H9 (cell line): ENCODE measurements at regions not wholly inside any gene's neighbourhood (a gene's known extent, or its start where the extent isn't known, plus 50 kb on each side); places are given as distances from the start of the nearest gene placed in this dataset.

Experiments
- DNase-seq: peaks from one replicate; pipeline ENCODE4 v3.0.0-alpha.2; 2017
- H2AFZ ChIP-seq: one replicate; pipeline ENCODE4 v1.6.1; 2013; ENCODE audit warnings: mild to moderate bottlenecking, low read length, control low read depth, moderate library complexity
- H2AK5ac ChIP-seq: 2 replicates; pipeline ENCODE4 v1.6.1; 2013; ENCODE audit warnings: low read length, control low read depth, mixed read lengths; ENCODE audit not compliant: insufficient read length
- H2BK120ac ChIP-seq: one replicate; pipeline ENCODE4 v1.6.1; 2013; ENCODE audit warnings: low read depth, mild to moderate bottlenecking, low read length, control low read depth, inconsistent platforms; ENCODE audit not compliant: poor library complexity, severe bottlenecking
- H2BK12ac ChIP-seq: 2 replicates; pipeline ENCODE4 v1.6.1; 2013; ENCODE audit warnings: low read length, control low read depth, mixed read lengths, low read depth; ENCODE audit not compliant: insufficient read length
- H2BK15ac ChIP-seq: 2 replicates; pipeline ENCODE4 v1.6.1; 2013; ENCODE audit warnings: low read depth, low read length, control low read depth
- H2BK20ac ChIP-seq: one replicate; pipeline ENCODE4 v1.6.1; 2013; ENCODE audit warnings: low read depth, mild to moderate bottlenecking, low read length, control low read depth, inconsistent platforms; ENCODE audit not compliant: poor library complexity, severe bottlenecking
- H2BK5ac ChIP-seq: 2 replicates; pipeline ENCODE4 v1.6.1; 2013; ENCODE audit warnings: low read length, control low read depth, mixed read lengths; ENCODE audit not compliant: insufficient read length
- H3K14ac ChIP-seq: 2 replicates; pipeline ENCODE4 v1.6.1; 2013; ENCODE audit warnings: low read length, control low read depth; ENCODE audit not compliant: insufficient read depth
- H3K18ac ChIP-seq: 2 replicates; pipeline ENCODE4 v1.6.1; 2013; ENCODE audit warnings: low read depth, mild to moderate bottlenecking, mixed read lengths, low read length, control low read depth; ENCODE audit not compliant: insufficient read length
- H3K23ac ChIP-seq: 2 replicates; pipeline ENCODE4 v1.6.1; 2013; ENCODE audit warnings: low read length, control low read depth, mixed read lengths, low read depth; ENCODE audit not compliant: insufficient read length
- H3K23me2 ChIP-seq: 2 replicates; pipeline ENCODE4 v1.6.1; 2013; ENCODE audit warnings: low read depth, mild to moderate bottlenecking, mixed read lengths, low read length, control low read depth; ENCODE audit not compliant: insufficient read length, poor library complexity, severe bottlenecking
- H3K27ac ChIP-seq: 2 replicates; pipeline ENCODE4 v1.5.1; 2013; ENCODE audit warnings: low read length, control low read depth, mixed read lengths, low read depth; ENCODE audit not compliant: insufficient read length
- H3K27me3 ChIP-seq: 2 replicates; pipeline ENCODE4 v1.6.1; 2013; ENCODE audit warnings: low read length, control low read depth, inconsistent platforms; ENCODE audit not compliant: insufficient read depth
- H3K4ac ChIP-seq: 2 replicates; pipeline ENCODE4 v1.6.1; 2013; ENCODE audit warnings: low read depth, mild to moderate bottlenecking, control low read depth, inconsistent platforms, low read length, moderate library complexity
- H3K4me1 ChIP-seq: 2 replicates; pipeline ENCODE4 v1.6.1; 2013; ENCODE audit warnings: low read length, control low read depth, inconsistent platforms; ENCODE audit not compliant: insufficient read depth
- H3K4me2 ChIP-seq: 2 replicates; pipeline ENCODE4 v1.6.1; 2013; ENCODE audit warnings: low read length, control low read depth, mixed read lengths; ENCODE audit not compliant: insufficient read length, insufficient read depth
- H3K56ac ChIP-seq: 2 replicates; pipeline ENCODE4 v1.6.1; 2013; ENCODE audit warnings: low read depth, mild to moderate bottlenecking, mixed read lengths, low read length, control low read depth; ENCODE audit not compliant: insufficient read length
- H3K79me1 ChIP-seq: 2 replicates; pipeline ENCODE4 v1.6.1; 2013; ENCODE audit warnings: low read depth, mild to moderate bottlenecking, moderate library complexity, low read length, control low read depth, inconsistent platforms; ENCODE audit not compliant: insufficient read depth, poor library complexity, severe bottlenecking
- H3K79me2 ChIP-seq: 2 replicates; pipeline ENCODE4 v1.6.1; 2013; ENCODE audit warnings: low read length, control low read depth, inconsistent platforms; ENCODE audit not compliant: insufficient read depth
- H3K9ac ChIP-seq: 2 replicates; pipeline ENCODE4 v1.6.1; 2013; ENCODE audit warnings: low read length, control low read depth, mixed read lengths; ENCODE audit not compliant: insufficient read length; ENCODE audit errors: extremely low read depth
- H3K9me3 ChIP-seq: one replicate; pipeline ENCODE4 v1.6.1; 2013; ENCODE audit warnings: low read depth, low read length, inconsistent platforms; ENCODE audit not compliant: control insufficient read depth
- H3T11ph ChIP-seq: one replicate; pipeline ENCODE4 v1.6.1; 2013; ENCODE audit warnings: mild to moderate bottlenecking, low read length, control low read depth, inconsistent platforms
- H4K20me1 ChIP-seq: one replicate; pipeline ENCODE4 v1.6.1; 2013; ENCODE audit not compliant: control insufficient read depth, insufficient read length, insufficient read depth
- H4K5ac ChIP-seq: 2 replicates; pipeline ENCODE4 v1.6.1; 2013; ENCODE audit warnings: low read depth, mild to moderate bottlenecking, mixed read lengths, low read length, control low read depth; ENCODE audit not compliant: insufficient read length
- H4K8ac ChIP-seq: replicated peaks from 2 replicates; pipeline ENCODE4 v1.6.1; 2013; ENCODE audit warnings: low read length, control low read depth, mixed read lengths, low read depth; ENCODE audit not compliant: insufficient read length
- H4K91ac ChIP-seq: 2 replicates; pipeline ENCODE4 v1.6.1; 2013; ENCODE audit warnings: low read depth, mild to moderate bottlenecking, moderate library complexity, mixed read lengths, low read length, control low read depth; ENCODE audit not compliant: insufficient read length
- H3K27ac Mint-ChIP-seq, 3 experiments: 2 replicates in 2 of 3; 3 replicates in 1 of 3; pipeline ENCODE4 v1.8.0; 2020 to 2021; ENCODE audit warnings: mixed read lengths in 3 of 3, mild to moderate bottlenecking in 1 of 3, moderate library complexity in 1 of 3
- H3K27me3 Mint-ChIP-seq: 2 replicates; pipeline ENCODE4 v1.8.0; 2021; ENCODE audit warnings: low read depth, mild to moderate bottlenecking, moderate library complexity, mixed read lengths
- H3K36me3 Mint-ChIP-seq, 3 experiments: 2 replicates in 2 of 3; 3 replicates in 1 of 3; pipeline ENCODE4 v1.8.0; 2020 to 2021; ENCODE audit warnings: low read depth in 3 of 3, mixed read lengths in 3 of 3; ENCODE audit not compliant: insufficient read depth in 1 of 3
- H3K4me1 Mint-ChIP-seq, 2 experiments: 2 replicates each; pipeline ENCODE4 v1.8.0; 2020; ENCODE audit warnings: mixed read lengths in 2 of 2
- H3K4me3 Mint-ChIP-seq, 2 experiments: 2 replicates in 1 of 2; 3 replicates in 1 of 2; pipeline ENCODE4 v1.8.0; 2020 to 2021; ENCODE audit warnings: mild to moderate bottlenecking in 2 of 2, mixed read lengths in 2 of 2, moderate library complexity in 1 of 2
- H3K9me3 Mint-ChIP-seq, 2 experiments: 2 replicates in 1 of 2; 3 replicates in 1 of 2; pipeline ENCODE4 v1.8.0; 2020; ENCODE audit warnings: mild to moderate bottlenecking in 2 of 2, mixed read lengths in 2 of 2, moderate library complexity in 1 of 2
- WGBS: extraction: QIAGEN DNeasy Blood & Tissue Kit; methylation state at CpG from one replicate; pipeline ENCODE4 v1.1.7; 2013; ENCODE audit warnings: missing lambda C conversion rate, low lambda C conversion rate, mixed read lengths; ENCODE audit not compliant: insufficient read length; ENCODE audit errors: extremely low coverage; 5-methylcytosine and 5-hydroxymethylcytosine counted together
- TF ChIP-seq, protein P1 (sequence below): fragments of 200-600 bp; sonication (generic); conservative IDR thresholded peaks from 3 replicates; pipeline ENCODE4 v1.8.0; 2021; ENCODE audit warnings: antibody characterized with exemption, mild to moderate bottlenecking

DNA sequence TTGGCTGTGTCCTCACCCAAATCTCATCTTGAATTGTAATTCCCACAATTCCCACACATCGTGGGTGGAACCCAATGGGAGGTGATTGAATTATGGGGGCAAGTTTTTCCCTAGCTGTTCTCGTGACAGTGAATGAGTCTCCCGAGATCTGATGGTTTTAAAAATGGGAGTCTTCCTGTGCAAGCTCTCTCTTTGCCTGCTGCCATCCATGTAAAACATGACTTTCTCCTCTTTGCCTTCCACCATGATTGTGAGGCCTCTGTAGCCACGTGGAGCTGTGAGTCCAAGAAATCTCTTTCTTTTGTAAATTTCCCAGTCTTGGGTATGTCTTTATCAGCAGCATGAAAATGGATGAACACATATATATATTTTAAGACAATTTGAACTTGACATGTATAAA, 285.4 kb downstream of the BAMBI start:
- H2AFZ ChIP-seq, result no peak overlapping the region
- Mint-ChIP-seq H3K9me3 (peaks cover 2 to 9% of the 10 kb centered on the region in 2 experiments; a peak in 2 of 5 replicates), H3K27me3 (no peaks in the 10 kb centered on the region), H3K36me3 (peaks cover 0 to 10% (median 3%) of the 10 kb centered on the region in 3 experiments; a peak in 3 of 7 replicates), H3K27ac (no peak overlapping the region), H3K4me3 (no peak overlapping the region), H3K4me1 (peaks cover 5 to 9% of the 10 kb centered on the region in 2 experiments)
- no peaks in the 10 kb centered on the region for H3K9me3 ChIP-seq
- H3K14ac ChIP-seq, result no peak overlapping the region
- H3K4me1 ChIP-seq, result no peaks in the 10 kb centered on the region
- H3K27me3 ChIP-seq, result no peaks in the 10 kb centered on the region
- H3K79me2 ChIP-seq, result no peaks in the 10 kb centered on the region
- no peak overlapping the region for H3T11ph ChIP-seq
- no peak overlapping the region for H2AK5ac ChIP-seq
- H3K9ac ChIP-seq, result no peak overlapping the region
- H4K8ac ChIP-seq, result no peak overlapping the region
- no peak overlapping the region for H3K23ac ChIP-seq
- no peak overlapping the region for H3K4me2 ChIP-seq
- H2BK120ac ChIP-seq, result no peak overlapping the region
- no CpG with 5 or more reads among the region's 4 CpGs for WGBS
- H3K18ac ChIP-seq, result no peak overlapping the region
- no peak overlapping the region for H2BK12ac ChIP-seq
- no peak overlapping the region for H2BK15ac ChIP-seq
- H3K4ac ChIP-seq, result no peak overlapping the region
- TF ChIP-seq, protein P1, sequence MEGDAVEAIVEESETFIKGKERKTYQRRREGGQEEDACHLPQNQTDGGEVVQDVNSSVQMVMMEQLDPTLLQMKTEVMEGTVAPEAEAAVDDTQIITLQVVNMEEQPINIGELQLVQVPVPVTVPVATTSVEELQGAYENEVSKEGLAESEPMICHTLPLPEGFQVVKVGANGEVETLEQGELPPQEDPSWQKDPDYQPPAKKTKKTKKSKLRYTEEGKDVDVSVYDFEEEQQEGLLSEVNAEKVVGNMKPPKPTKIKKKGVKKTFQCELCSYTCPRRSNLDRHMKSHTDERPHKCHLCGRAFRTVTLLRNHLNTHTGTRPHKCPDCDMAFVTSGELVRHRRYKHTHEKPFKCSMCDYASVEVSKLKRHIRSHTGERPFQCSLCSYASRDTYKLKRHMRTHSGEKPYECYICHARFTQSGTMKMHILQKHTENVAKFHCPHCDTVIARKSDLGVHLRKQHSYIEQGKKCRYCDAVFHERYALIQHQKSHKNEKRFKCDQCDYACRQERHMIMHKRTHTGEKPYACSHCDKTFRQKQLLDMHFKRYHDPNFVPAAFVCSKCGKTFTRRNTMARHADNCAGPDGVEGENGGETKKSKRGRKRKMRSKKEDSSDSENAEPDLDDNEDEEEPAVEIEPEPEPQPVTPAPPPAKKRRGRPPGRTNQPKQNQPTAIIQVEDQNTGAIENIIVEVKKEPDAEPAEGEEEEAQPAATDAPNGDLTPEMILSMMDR, result no peak
- no peak overlapping the region for H2BK20ac ChIP-seq
- no peaks in the 10 kb centered on the region for H4K20me1 ChIP-seq
- no peak overlapping the region for H2BK5ac ChIP-seq
- no peak overlapping the region for H4K91ac ChIP-seq
- no peak overlapping the region for H4K5ac ChIP-seq
- no peak overlapping the region for H3K56ac ChIP-seq
- no peaks in the 10 kb centered on the region for H3K23me2 ChIP-seq
- no peaks in the 10 kb centered on the region for H3K79me1 ChIP-seq
- DNase-seq, result no peak
- H3K27ac ChIP-seq, result no peak overlapping the region
